Gastroesophageal sphincter (tissue), 4 donors: ENCODE measurements at regions not wholly inside any gene's neighbourhood (a gene's known extent, or its start where the extent isn't known, plus 50 kb on each side); places are given as distances from the start of the nearest gene placed in this dataset.

ENCODE experiments used
- ATAC-seq: fragments of 150-250 bp; one replicate; pipeline ENCODE4 v1.9.1; 2016; ENCODE audit warnings: mild to moderate bottlenecking, moderate library complexity
- H3K27ac ChIP-seq, 4 donors: fragments of 200-600 bp; sonication (generic) in 3 of 4; 1 replicate in 3 of 4; 2 replicates in 1 of 4; pipeline ENCODE4 v1.5.1; 2016 to 2019
- H3K27me3 ChIP-seq: fragments of 200-600 bp; sonication (generic); one replicate; pipeline ENCODE4 v1.5.1; 2019
- H3K36me3 ChIP-seq, 2 donors: fragments of 200-600 bp; sonication (generic); one replicate each; pipeline ENCODE4 v1.5.1; 2019; ENCODE audit warnings: control low read depth in 1 of 2
- H3K4me1 ChIP-seq, 3 donors: fragments of 200-600 bp; sonication (generic); 1 replicate in 2 of 3; 2 replicates in 1 of 3; pipeline ENCODE4 v1.5.1; 2016 to 2019; ENCODE audit warnings: control low read depth in 2 of 3
- H3K4me3 ChIP-seq, 2 donors: fragments of 200-600 bp; sonication (generic); one replicate each; pipeline ENCODE4 v1.5.1; 2019; ENCODE audit warnings: mild to moderate bottlenecking in 1 of 2, moderate library complexity in 1 of 2
- H3K9me3 ChIP-seq, 3 donors: fragments of 200-600 bp; sonication (generic); one replicate each; pipeline ENCODE4 v1.5.1; 2017 to 2019; ENCODE audit warnings: control low read depth in 2 of 3
- EP300 ChIP-seq: sonication (generic); formaldehyde crosslinking; IDR thresholded peaks from one replicate; pipeline ENCODE4 v1.6.1; 2017; ENCODE audit warnings: antibody characterized with exemption, mild to moderate bottlenecking
- POLR2A ChIP-seq, 2 donors: fragments of 450-650 bp; IDR thresholded peaks; one replicate each; pipeline ENCODE4 v1.6.1; 2017; ENCODE audit warnings: antibody characterized with exemption in 2 of 2, mild to moderate bottlenecking in 2 of 2, moderate library complexity in 1 of 2
- POLR2AphosphoS5 ChIP-seq: sonication (generic); formaldehyde crosslinking; IDR thresholded peaks from one replicate; pipeline ENCODE4 v1.6.1; 2017; ENCODE audit warnings: antibody characterized with exemption
- WGBS, 2 donors: methylation state at CpG; one replicate each; pipeline ENCODE4 v1.1.5; 2018; ENCODE audit warnings: low coverage in 1 of 2; 5-methylcytosine and 5-hydroxymethylcytosine counted together
- TF ChIP-seq, protein P1 (sequence below), 4 experiments: fragments of 200-600 bp in 2 of 4; fragments of 450-650 bp in 2 of 4; sonication (generic) in 1 of 4; IDR thresholded peaks; one replicate each; pipeline ENCODE4 v1.5.1; 2017 to 2019; ENCODE audit warnings: antibody characterized with exemption in 4 of 4, mild to moderate bottlenecking in 2 of 4, moderate library complexity in 2 of 4

GRCh38 chr1:191869790-191870312 lies 288.4 kb upstream of the RGS18 start:
- Histone ChIP-seq H3K4me1 (no peaks in the 10 kb centered on the region), H3K4me3 (no peak overlapping the region), H3K27ac (no peak overlapping the region), H3K36me3 (no peaks in the 10 kb centered on the region), H3K27me3 (no peaks in the 10 kb centered on the region), H3K9me3 (no peaks in the 10 kb centered on the region)
- ATAC-seq = no peak
- TF ChIP-seq, protein P1, sequence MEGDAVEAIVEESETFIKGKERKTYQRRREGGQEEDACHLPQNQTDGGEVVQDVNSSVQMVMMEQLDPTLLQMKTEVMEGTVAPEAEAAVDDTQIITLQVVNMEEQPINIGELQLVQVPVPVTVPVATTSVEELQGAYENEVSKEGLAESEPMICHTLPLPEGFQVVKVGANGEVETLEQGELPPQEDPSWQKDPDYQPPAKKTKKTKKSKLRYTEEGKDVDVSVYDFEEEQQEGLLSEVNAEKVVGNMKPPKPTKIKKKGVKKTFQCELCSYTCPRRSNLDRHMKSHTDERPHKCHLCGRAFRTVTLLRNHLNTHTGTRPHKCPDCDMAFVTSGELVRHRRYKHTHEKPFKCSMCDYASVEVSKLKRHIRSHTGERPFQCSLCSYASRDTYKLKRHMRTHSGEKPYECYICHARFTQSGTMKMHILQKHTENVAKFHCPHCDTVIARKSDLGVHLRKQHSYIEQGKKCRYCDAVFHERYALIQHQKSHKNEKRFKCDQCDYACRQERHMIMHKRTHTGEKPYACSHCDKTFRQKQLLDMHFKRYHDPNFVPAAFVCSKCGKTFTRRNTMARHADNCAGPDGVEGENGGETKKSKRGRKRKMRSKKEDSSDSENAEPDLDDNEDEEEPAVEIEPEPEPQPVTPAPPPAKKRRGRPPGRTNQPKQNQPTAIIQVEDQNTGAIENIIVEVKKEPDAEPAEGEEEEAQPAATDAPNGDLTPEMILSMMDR (IDR thresholded peaks at IDR 0.05) = no peak
- TF ChIP-seq EP300 (no peak), POLR2AphosphoS5 (no peak), POLR2A (IDR thresholded peaks at IDR 0.05) (no peak)
- WGBS, 2 donors = 83 to 100% methylated on average over 2 of the region's 3 CpGs

DNA sequence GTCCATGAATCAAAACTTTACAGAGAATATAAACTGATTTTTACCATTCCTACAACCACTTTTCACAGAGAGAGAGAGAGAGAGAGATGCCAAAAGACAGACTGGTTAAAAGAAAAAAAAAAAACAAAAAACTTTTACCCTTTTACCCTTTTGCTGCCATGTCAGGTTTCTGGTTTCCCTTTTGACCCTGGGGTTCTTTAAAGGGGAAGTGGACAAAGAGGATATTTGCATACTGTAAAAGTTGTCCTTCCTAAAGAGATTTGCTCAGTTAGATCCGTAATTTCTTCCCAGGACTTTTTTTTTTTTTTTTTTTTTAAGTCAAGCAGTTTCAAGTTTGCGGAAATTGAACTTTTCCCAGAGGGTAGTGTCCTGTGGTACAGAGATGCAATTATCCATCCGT lies 287.8 kb upstream of the RGS18 start:
- Histone ChIP-seq H3K4me1 (no peaks in the 10 kb centered on the region), H3K36me3 (no peaks in the 10 kb centered on the region), H3K27ac (no peak overlapping the region), H3K27me3 (no peaks in the 10 kb centered on the region), H3K9me3 (no peaks in the 10 kb centered on the region), H3K4me3 (no peak overlapping the region)
- TF ChIP-seq, protein P1 (IDR thresholded peaks at IDR 0.05) = no peak
- no peak for TF ChIP-seq POLR2AphosphoS5
- TF ChIP-seq EP300 = no peak
- TF ChIP-seq POLR2A (IDR thresholded peaks at IDR 0.05) = no peak
- 77% methylated on average over 3 of the region's 3 CpGs; no CpG with 5 or more reads in 1 of the 2 donors for WGBS, 2 donors
- ATAC-seq = no peak

GRCh38 chr1:191875994-191876393 lies 282.3 kb upstream of the RGS18 start:
- TF ChIP-seq POLR2A (IDR thresholded peaks at IDR 0.05) = no peak
- no peak for TF ChIP-seq EP300
- no peak for TF ChIP-seq POLR2AphosphoS5
- TF ChIP-seq, protein P1 (IDR thresholded peaks at IDR 0.05) = no peak
- Histone ChIP-seq H3K27ac (no peak overlapping the region), H3K4me1 (no peaks in the 10 kb centered on the region), H3K36me3 (no peaks in the 10 kb centered on the region), H3K4me3 (no peak overlapping the region), H3K9me3 (no peaks in the 10 kb centered on the region), H3K27me3 (no peaks in the 10 kb centered on the region)
- no peak for ATAC-seq
- 78 to 85% methylated on average over 1 of the region's 1 CpG for WGBS, 2 donors

- ATAC-seq = no peak
- H3K4me1 ChIP-seq = no peaks in the 10 kb centered on the region
These were observed 281.6 kb upstream of the RGS18 start for GRCh38 chr1:191876631-191877030.

GRCh38 chr1:191882870-191883269 lies 275.4 kb upstream of the RGS18 start:
- H3K27me3 ChIP-seq = no peaks in the 10 kb centered on the region
- no peak for ATAC-seq
- no peak for TF ChIP-seq POLR2AphosphoS5
- no peak for TF ChIP-seq EP300
- TF ChIP-seq POLR2A (IDR thresholded peaks at IDR 0.05) = no peak
- TF ChIP-seq, protein P1 (IDR thresholded peaks at IDR 0.05) = no peak
- H3K9me3 ChIP-seq = no peaks in the 10 kb centered on the region
- H3K4me1 ChIP-seq = no peaks in the 10 kb centered on the region
- no peak overlapping the region for H3K4me3 ChIP-seq
- no peak overlapping the region for H3K27ac ChIP-seq
- H3K36me3 ChIP-seq = no peaks in the 10 kb centered on the region
- WGBS, 2 donors = 38 to 47% methylated on average over 1 of the region's 1 CpG

More at GRCh38 chr1:191876631-191877030, 281.6 kb upstream of the RGS18 start:
- no peak for TF ChIP-seq POLR2A (IDR thresholded peaks at IDR 0.05)
- TF ChIP-seq EP300 = no peak
- TF ChIP-seq, protein P1 (IDR thresholded peaks at IDR 0.05) = no peak
- TF ChIP-seq POLR2AphosphoS5 = no peak
- H3K27me3 ChIP-seq = no peaks in the 10 kb centered on the region
- no peak overlapping the region for H3K27ac ChIP-seq
- no peaks in the 10 kb centered on the region for H3K36me3 ChIP-seq
- no peaks in the 10 kb centered on the region for H3K9me3 ChIP-seq
- 77 to 95% methylated on average over 1 of the region's 1 CpG for whole genome bisulfite sequencing, 2 donors
- no peak overlapping the region for H3K4me3 ChIP-seq
